ENCODE measurements at regions not wholly inside any gene's neighbourhood (a gene's known extent, or its start where the extent isn't known, plus 50 kb on each side); places are given as distances from the start of the nearest gene placed in this dataset.

- H3K9me3 ChIP-seq (ENCODE audit: control insufficient read depth, low read depth, low read length), result no peaks in the 10 kb centered on the region
- H3K9me3 Mint-ChIP-seq, result no peaks in the 10 kb centered on the region; a peak in 1 of 5 replicates
- H4K91ac ChIP-seq (ENCODE audit: insufficient read length, low read depth, low read length), result no peak overlapping the region
- no peak overlapping the region for H4K8ac ChIP-seq (replicated peaks; ENCODE audit: insufficient read length, low read depth, low read length)
- H3K27ac ChIP-seq (ENCODE audit: insufficient read length, low read depth, low read length), result no peak overlapping the region
- no peak overlapping the region for H2AFZ ChIP-seq (ENCODE audit: low read length)
- H3K79me2 ChIP-seq (ENCODE audit: insufficient read depth, low read length), result no peaks in the 10 kb centered on the region
- H3K4ac ChIP-seq (ENCODE audit: low read depth, low read length), result no peak overlapping the region
- no peak overlapping the region for H2AK5ac ChIP-seq (ENCODE audit: insufficient read length, low read length)
- no peak for DNase-seq
- no peaks in the 10 kb centered on the region for H3K27me3 Mint-ChIP-seq (ENCODE audit: low read depth)
- no peak overlapping the region for H4K5ac ChIP-seq (ENCODE audit: insufficient read length, low read depth, low read length)
- no peak overlapping the region for H2BK20ac ChIP-seq (ENCODE audit: low read depth, low read length, poor library complexity, severe bottlenecking)
- H3T11ph ChIP-seq (ENCODE audit: low read length), result no peak overlapping the region
- no CpG with 5 or more reads among the region's 1 CpG for WGBS (ENCODE audit: extremely low coverage, insufficient read length, low lambda C conversion rate)
- no peaks in the 10 kb centered on the region for H3K4me1 Mint-ChIP-seq
- H4K20me1 ChIP-seq (ENCODE audit: control insufficient read depth, insufficient read depth, insufficient read length), result no peaks in the 10 kb centered on the region
- no peak for TF ChIP-seq CTCF (conservative IDR thresholded peaks at IDR 0.05)
- H2BK5ac ChIP-seq (ENCODE audit: insufficient read length, low read length), result no peak overlapping the region
- H2BK15ac ChIP-seq (ENCODE audit: low read depth, low read length), result no peak overlapping the region
- H3K23ac ChIP-seq (ENCODE audit: insufficient read length, low read depth, low read length), result no peak overlapping the region
- no peak overlapping the region for H3K56ac ChIP-seq (ENCODE audit: insufficient read length, low read depth, low read length)
- H3K27ac Mint-ChIP-seq, result no peak overlapping the region
- no peak overlapping the region for H3K4me3 Mint-ChIP-seq
- H3K4me1 ChIP-seq (ENCODE audit: insufficient read depth, low read length), result no peaks in the 10 kb centered on the region
- H3K14ac ChIP-seq (ENCODE audit: insufficient read depth, low read length), result no peak overlapping the region
- H3K36me3 Mint-ChIP-seq (ENCODE audit: insufficient read depth in 1 of 3, low read depth in 3 of 3), result no peaks in the 10 kb centered on the region
- no peak overlapping the region for H2BK12ac ChIP-seq (ENCODE audit: insufficient read length, low read depth, low read length)
- H3K18ac ChIP-seq (ENCODE audit: insufficient read length, low read depth, low read length), result no peak overlapping the region
- H2BK120ac ChIP-seq (ENCODE audit: low read depth, low read length, poor library complexity, severe bottlenecking), result no peak overlapping the region
- no peaks in the 10 kb centered on the region for H3K27me3 ChIP-seq (ENCODE audit: insufficient read depth, low read length)
- no peaks in the 10 kb centered on the region for H3K23me2 ChIP-seq (ENCODE audit: insufficient read length, low read depth, low read length, poor library complexity, severe bottlenecking)
- H3K9ac ChIP-seq (ENCODE audit: extremely low read depth, insufficient read length, low read length), result no peak overlapping the region
- H3K4me2 ChIP-seq (ENCODE audit: insufficient read depth, insufficient read length, low read length), result no peak overlapping the region
- no peaks in the 10 kb centered on the region for H3K79me1 ChIP-seq (ENCODE audit: insufficient read depth, low read depth, low read length, poor library complexity, severe bottlenecking)
Observed at GRCh38 chr3:22894865-22895264, 308.3 kb upstream of the UBE2E2 start.
